B cell (primary cell): ENCODE measurements at regions not wholly inside any gene's neighbourhood (a gene's known extent, or its start where the extent isn't known, plus 50 kb on each side); places are given as distances from the start of the nearest gene placed in this dataset.

Source experiments
- CTCF ChIP-seq: fragments of 200-600 bp; IDR thresholded peaks from one replicate; pipeline ENCODE4 v1.8.0; 2022; ENCODE audit warnings: antibody characterized with exemption, mild to moderate bottlenecking
- EZH2 ChIP-seq: IDR thresholded peaks from 2 replicates; pipeline ENCODE4 v1.6.1; 2012; ENCODE audit warnings: borderline replicate concordance, low read depth, mild to moderate bottlenecking, moderate library complexity, low read length; ENCODE audit not compliant: insufficient read depth, poor library complexity, severe bottlenecking

- TF ChIP-seq CTCF = no peak
- TF ChIP-seq EZH2 = no peak
Observed at GRCh38 chr2:20525041-20526035, 78.5 kb downstream of the RHOB start.
